Fibroblast of pulmonary artery (primary cell): ENCODE measurements at regions not wholly inside any gene's neighbourhood (a gene's known extent, or its start where the extent isn't known, plus 50 kb on each side); places are given as distances from the start of the nearest gene placed in this dataset.

Experiments
- DNase-seq: peaks from one replicate; pipeline ENCODE4 v3.0.0-alpha.2; 2010; ENCODE audit warnings: low read depth
- H3K4me3 ChIP-seq: replicated peaks from 2 replicates; pipeline ENCODE4 v1.5.1; 2011; ENCODE audit warnings: low read depth, mild to moderate bottlenecking, control low read depth, low read length, moderate library complexity
- CTCF ChIP-seq: IDR thresholded peaks from 2 replicates; pipeline ENCODE4 v1.5.1; 2011; ENCODE audit warnings: mild to moderate bottlenecking, control low read depth, low read length, inconsistent platforms; ENCODE audit errors: missing control alignments

- no peak overlapping the region for H3K4me3 ChIP-seq
- TF ChIP-seq CTCF = no peak
- DNase-seq = no peak
Observed at GRCh38 chr13:33999811-34000605, 182.1 kb downstream of the RFC3 start.

GRCh38 chr13:34000955-34001354 lies 183.0 kb downstream of the RFC3 start:
- TF ChIP-seq CTCF = no peak
- no peak for DNase-seq
- no peak overlapping the region for H3K4me3 ChIP-seq

- DNase-seq = no peak
- H3K4me3 ChIP-seq = no peak overlapping the region
- no peak for TF ChIP-seq CTCF
Observed at GRCh38 chr13:34001389-34001788, 183.4 kb downstream of the RFC3 start.

GRCh38 chr13:34002141-34002540 lies 184.2 kb downstream of the RFC3 start:
- no peak overlapping the region for H3K4me3 ChIP-seq
- no peak for TF ChIP-seq CTCF
- DNase-seq = no peak

- no peak overlapping the region for H3K4me3 ChIP-seq
- no peak for TF ChIP-seq CTCF
Observed at GRCh38 chr13:34002924-34003323, 185.0 kb downstream of the RFC3 start.

GRCh38 chr13:34003656-34004055 lies 185.7 kb downstream of the RFC3 start:
- no peak for DNase-seq
- H3K4me3 ChIP-seq = no peak overlapping the region
- TF ChIP-seq CTCF = no peak

More at GRCh38 chr13:34002924-34003323, 185.0 kb downstream of the RFC3 start:
- DNase-seq = no peak

GRCh38 chr13:34004676-34005075 lies 186.7 kb downstream of the RFC3 start:
- DNase-seq = no peak
- no peak overlapping the region for H3K4me3 ChIP-seq
- no peak for TF ChIP-seq CTCF
